ENCODE measurements at regions not wholly inside any gene's neighbourhood (a gene's known extent, or its start where the extent isn't known, plus 50 kb on each side); places are given as distances from the start of the nearest gene placed in this dataset.

DNA sequence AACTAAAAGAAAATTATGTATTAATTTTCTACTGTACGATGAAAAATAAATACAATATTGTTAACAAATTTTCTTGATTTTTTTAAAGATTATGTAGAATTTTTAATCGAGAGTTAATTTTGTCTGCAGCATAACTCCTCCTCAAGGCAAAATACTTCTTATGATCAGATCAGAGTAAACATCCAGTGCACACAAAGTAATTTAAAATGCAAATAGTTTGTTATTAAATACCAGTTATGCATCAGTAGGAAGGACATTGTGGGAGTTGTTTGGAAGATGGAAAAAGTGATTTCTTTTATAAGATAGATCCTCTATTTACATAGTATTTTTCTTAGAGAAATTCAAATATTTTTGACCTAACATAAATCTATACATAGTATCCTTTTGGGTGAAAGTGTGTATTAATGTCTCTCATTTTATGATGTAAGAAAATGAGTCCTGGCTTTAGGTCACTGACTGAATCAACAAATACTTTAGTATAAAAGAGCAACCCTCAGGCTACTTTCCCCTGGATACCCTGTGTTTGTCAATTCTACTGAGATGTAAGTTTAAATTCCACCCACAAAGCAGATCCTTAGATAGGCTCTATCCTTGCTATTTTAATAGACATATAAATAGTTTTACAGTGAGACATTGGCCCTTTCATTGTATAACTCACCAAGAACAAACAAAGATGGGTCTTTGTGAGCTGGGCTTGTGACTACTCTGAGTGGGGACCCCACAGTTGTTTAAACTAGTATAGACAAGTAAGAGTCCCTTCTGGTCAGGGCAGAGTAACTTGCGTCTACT is 1133.7 kb downstream of the GATA3 start:
- DNase-seq (ENCODE audit: low spot score): no peak
- in situ Hi-C loops (cut with MboI; ENCODE audit: low pct_unique_long_range_greater_than_20kb, low sequenced_read_pairs, unreplicated experiment): no loop called here
- TF ChIP-seq, protein P1, sequence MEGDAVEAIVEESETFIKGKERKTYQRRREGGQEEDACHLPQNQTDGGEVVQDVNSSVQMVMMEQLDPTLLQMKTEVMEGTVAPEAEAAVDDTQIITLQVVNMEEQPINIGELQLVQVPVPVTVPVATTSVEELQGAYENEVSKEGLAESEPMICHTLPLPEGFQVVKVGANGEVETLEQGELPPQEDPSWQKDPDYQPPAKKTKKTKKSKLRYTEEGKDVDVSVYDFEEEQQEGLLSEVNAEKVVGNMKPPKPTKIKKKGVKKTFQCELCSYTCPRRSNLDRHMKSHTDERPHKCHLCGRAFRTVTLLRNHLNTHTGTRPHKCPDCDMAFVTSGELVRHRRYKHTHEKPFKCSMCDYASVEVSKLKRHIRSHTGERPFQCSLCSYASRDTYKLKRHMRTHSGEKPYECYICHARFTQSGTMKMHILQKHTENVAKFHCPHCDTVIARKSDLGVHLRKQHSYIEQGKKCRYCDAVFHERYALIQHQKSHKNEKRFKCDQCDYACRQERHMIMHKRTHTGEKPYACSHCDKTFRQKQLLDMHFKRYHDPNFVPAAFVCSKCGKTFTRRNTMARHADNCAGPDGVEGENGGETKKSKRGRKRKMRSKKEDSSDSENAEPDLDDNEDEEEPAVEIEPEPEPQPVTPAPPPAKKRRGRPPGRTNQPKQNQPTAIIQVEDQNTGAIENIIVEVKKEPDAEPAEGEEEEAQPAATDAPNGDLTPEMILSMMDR (IDR thresholded peaks at IDR 0.05; ENCODE audit: extremely low read depth, insufficient read depth, missing control alignments): no peak

DNA sequence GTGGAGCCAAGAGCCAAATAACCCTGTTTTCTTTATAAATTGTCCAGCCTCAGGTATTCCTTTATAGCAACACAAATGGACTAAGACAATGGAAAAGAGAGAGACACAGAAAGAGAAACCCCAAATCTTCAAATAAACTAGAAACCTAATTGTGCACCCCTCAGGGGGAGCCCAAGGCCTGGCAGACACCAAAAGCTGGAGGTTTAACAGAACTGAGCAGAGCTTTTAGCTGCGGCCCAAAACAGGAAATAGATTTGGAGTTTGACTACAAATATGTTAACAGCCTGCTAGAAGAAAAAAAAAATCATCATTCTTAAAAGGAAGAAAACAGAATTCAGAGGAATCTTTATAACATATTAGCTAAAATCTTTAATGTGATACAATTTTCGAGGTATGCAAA is 1135.0 kb downstream of the GATA3 start:
- TF ChIP-seq, protein P1 (IDR thresholded peaks at IDR 0.05; ENCODE audit: extremely low read depth, insufficient read depth, missing control alignments): no peak
- DNase-seq (ENCODE audit: low spot score): no peak
- in situ Hi-C loops (cut with MboI; ENCODE audit: low pct_unique_long_range_greater_than_20kb, low sequenced_read_pairs, unreplicated experiment): no loop called here

DNA sequence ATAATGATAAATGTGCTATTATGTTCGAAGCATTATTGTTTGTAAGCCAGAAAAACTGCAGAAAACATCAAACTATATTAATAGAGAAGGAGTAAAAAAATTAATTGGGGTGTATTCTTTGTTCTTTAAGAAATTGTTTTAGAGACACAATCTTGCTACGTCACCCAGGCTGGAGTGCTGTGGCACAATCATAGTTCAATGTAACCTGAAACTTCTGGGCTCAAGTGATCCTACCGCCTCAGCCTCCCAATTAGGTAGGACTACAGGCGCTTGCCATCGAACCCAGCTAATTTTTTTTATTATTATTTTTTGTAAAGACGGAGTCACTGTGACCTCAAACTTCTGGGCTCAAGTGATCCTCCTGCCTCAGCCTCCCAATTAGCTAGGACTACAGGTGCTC is 1138.6 kb downstream of the GATA3 start:
- TF ChIP-seq, protein P1 (IDR thresholded peaks at IDR 0.05; ENCODE audit: extremely low read depth, insufficient read depth, missing control alignments): no peak
- in situ Hi-C loops (cut with MboI; ENCODE audit: low pct_unique_long_range_greater_than_20kb, low sequenced_read_pairs, unreplicated experiment): no loop called here
- DNase-seq (ENCODE audit: low spot score): no peak

DNA sequence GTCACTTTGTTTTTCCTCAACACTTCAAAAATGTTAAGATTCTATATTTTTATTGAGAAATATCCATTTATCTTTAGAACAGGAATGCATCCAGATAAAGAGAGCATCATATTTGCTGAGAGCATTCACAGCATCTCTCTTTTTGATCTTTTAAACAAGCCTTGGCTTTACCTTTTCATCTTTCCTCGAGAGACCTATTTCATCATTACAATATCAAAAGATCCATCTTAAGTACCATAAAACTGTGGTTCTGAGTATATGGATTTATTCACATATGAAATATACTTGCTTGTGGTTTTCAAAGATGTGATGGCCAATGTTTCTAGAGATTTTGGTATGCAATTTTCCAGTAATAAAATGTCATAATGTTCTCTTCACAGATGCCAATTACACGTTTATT is 1140.9 kb downstream of the GATA3 start:
- TF ChIP-seq, protein P1 (IDR thresholded peaks at IDR 0.05; ENCODE audit: extremely low read depth, insufficient read depth, missing control alignments): no peak
- in situ Hi-C loops (cut with MboI; ENCODE audit: low pct_unique_long_range_greater_than_20kb, low sequenced_read_pairs, unreplicated experiment): no loop called here
- no peak for DNase-seq (ENCODE audit: low spot score)

DNA sequence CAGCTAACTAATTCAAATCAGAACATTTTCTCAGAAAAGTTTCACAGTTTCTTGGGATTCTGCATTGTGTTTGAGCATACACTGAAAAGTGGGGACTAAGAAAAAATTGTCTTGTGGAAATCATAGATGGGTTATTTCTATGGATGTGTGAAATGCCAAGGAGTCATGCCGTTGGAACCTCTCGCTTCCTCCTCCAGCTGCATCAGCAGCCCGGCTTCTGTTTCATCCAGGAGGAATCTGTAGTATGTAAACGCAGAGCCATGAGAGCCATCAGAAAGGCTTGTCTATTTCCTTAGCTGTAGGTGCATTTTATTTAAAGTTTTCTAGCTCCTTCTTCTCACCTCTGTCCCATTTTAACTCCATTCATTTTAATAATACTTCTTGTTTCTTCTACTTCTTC is 1144.1 kb downstream of the GATA3 start:
- in situ Hi-C loops (cut with MboI; ENCODE audit: low pct_unique_long_range_greater_than_20kb, low sequenced_read_pairs, unreplicated experiment): no loop called here
- no peak for DNase-seq (ENCODE audit: low spot score)
- TF ChIP-seq, protein P1 (IDR thresholded peaks at IDR 0.05; ENCODE audit: extremely low read depth, insufficient read depth, missing control alignments): no peak

DNA sequence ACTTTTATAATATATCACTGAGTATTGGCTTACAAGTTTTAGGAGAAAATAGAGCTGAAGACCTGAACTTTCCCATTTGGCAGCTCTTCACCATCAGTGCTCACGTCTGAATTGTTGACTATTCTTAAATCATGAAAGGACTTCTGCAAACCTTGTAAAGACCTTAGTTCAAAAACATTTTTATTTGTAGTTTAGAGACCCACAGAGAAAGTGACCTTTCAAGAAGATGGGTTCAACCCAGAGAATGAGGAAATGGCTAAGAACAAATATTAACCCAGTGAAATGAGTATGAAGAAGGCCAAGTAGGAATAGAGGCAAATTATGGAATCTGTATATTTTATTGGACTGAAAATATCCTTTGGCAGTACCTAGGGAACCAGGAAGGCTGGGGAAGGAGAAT is 1151.1 kb downstream of the GATA3 start:
- in situ Hi-C loops (cut with MboI; ENCODE audit: low pct_unique_long_range_greater_than_20kb, low sequenced_read_pairs, unreplicated experiment): loop anchor here (25.0 kb wide), 2 partner anchors 1168 to 1318 kb away; no protein-coding TSS in a partner anchor
- DNase-seq (ENCODE audit: low spot score): no peak
- TF ChIP-seq, protein P1 (IDR thresholded peaks at IDR 0.05; ENCODE audit: extremely low read depth, insufficient read depth, missing control alignments): no peak

All from GM13977 (cell line).